WI38 (cell line): ENCODE measurements at regions not wholly inside any gene's neighbourhood (a gene's known extent, or its start where the extent isn't known, plus 50 kb on each side); places are given as distances from the start of the nearest gene placed in this dataset.

Source experiments
- H3K4me3 ChIP-seq: 2 replicates; pipeline ENCODE4 v1.5.1; 2011; ENCODE audit warnings: low read depth, mild to moderate bottlenecking, control low read depth, low read length
- CTCF ChIP-seq: IDR thresholded peaks from 2 replicates; pipeline ENCODE4 v1.5.1; 2012; ENCODE audit warnings: low read depth, mild to moderate bottlenecking, control low read depth, low read length

- no peak overlapping the region for H3K4me3 ChIP-seq
- TF ChIP-seq CTCF: no peak
Observed at GRCh38 chr4:1537410-1538095, 131.3 kb upstream of the NKX1-1 start.

DNA sequence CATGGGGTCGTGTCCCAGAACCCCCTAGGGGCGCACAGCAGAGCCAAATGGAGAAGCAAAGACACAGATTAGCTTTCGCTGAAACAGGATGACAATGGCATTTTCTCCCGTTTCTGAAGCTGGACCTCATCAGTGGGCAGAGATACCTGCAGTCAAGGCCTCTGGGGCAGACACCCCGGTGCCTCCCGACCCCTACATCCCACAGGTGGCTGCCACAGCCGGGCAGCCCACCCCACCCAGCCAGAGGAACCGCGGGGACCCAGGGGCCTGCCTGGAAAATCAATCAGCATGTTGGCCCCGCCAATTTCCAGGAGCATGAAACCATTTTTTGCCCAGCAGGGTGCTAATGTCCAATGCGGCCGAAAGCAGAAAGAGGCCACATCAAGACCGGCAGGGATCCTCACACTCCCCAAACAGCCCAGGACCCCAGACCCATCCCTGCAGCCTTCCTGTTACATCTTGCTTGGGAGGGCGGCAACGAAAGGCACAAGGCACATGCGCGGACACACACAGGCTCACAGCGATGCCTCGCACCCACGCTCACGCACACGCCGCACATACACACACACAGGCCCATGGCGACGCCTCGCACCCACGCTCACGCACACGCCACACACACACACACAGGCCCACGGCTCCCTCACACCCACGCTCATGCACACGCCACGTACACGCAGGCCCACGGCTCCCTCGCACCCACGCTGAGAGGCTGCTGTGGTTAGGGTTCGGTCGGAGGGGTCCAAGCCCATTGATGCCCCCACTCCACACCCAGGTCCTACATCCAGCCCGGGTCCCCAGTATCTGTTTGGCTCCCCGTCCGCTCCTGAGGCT, 130.6 kb upstream of the NKX1-1 start:
- no peak overlapping the region for H3K4me3 ChIP-seq
- no peak for TF ChIP-seq CTCF

DNA sequence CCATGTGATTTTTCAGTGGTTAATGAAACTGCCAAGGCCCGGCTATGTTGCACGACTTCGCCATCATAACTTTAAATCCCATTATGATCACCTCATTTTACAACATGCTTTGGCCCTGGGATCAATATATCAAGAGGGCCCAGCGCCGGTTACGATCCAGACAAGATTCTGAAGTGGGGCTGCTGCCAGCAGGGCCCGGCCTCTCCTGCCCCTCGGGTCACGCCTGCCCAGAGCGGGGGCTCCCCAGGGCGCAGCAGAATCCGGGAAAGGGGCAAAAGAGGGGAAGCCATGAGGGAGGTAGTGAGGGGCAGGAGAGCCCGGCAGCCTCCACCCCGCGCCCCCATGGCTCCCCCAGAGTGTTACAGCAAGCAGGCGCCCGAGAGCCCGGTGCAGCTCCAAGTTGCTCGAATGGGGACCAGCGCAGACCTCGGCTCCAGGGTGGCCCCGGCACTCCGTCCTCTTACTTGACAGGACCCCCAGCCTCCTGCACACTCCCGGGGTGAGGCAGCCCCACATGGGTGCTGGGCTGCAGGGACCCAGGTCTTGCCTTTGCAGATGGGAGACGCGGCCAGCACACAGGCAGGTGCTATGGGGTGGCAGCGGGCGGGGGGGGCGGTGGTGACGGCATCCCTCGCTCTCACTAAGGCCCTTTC, 129.8 kb upstream of the NKX1-1 start:
- no peak for TF ChIP-seq CTCF
- no peak overlapping the region for H3K4me3 ChIP-seq

- no peak for TF ChIP-seq CTCF
- no peak overlapping the region for H3K4me3 ChIP-seq
Observed at GRCh38 chr4:1534876-1535526, 128.8 kb upstream of the NKX1-1 start.

DNA sequence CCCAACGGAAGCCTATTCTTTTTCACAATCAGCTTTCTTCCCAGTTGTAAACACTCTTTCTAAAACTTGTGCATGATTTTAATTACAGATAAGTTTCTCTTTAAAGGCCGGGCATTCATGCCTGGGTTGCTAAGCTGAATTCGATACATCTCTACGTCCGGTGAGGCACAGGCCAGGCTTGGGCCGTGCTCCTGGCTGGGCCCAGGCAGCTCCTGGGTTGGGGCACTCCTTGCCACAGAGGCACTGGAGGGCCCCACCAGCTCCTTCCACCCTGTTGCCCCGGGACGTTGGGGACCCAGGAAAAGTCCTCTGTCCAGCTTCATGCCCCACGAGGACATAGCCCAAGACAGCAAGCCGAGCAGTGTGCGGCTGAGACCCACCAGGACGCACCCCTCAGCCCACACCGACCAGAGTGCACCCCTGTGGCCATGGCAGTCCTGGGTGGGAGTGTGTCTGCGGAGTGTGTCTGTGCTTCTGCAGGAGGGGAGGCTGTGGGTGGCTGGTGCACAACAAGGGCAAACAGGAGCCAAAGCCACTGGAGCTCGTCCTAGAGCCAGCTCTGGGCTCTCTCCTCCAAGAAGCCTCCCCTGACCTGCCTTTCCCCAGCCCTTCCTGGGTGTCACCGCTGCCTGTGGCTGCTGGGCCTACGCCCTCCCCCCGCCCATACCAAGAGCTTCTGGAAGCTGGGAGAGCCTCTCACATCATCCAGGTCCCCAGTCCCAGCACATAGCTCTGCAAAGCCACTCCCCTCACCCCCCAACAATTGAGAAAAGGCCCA, 128.0 kb upstream of the NKX1-1 start:
- H3K4me3 ChIP-seq: no peak overlapping the region
- TF ChIP-seq CTCF: no peak

DNA sequence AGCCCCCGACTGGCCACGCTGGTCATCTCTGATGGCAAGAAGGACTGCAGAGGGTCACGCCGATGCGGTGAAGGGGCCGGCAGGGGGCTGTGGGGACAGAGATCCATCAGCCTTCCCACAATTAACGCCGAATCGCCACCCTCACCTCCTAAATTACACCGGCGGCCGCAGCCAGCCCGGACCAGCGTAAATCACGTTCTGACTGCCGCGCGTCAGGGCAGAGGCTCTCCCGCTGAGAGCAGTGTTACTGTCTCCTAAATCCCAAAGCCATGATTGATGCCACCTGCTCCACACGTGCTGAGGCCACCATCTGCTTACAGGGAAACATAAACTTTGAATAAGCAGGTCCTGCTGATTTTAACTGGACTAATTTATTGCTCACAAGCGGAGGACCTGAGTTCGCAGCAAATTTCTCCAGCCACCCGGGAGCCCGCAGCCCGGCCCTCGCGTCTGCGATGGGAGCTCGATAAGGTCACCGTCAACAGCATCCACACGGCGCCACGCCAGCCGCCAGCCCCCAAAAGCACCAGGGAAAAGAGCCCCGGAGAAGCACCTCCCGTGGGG, 127.3 kb upstream of the NKX1-1 start:
- no peak overlapping the region for H3K4me3 ChIP-seq
- TF ChIP-seq CTCF: no peak
